ENCODE measurements at regions not wholly inside any gene's neighbourhood (a gene's known extent, or its start where the extent isn't known, plus 50 kb on each side); places are given as distances from the start of the nearest gene placed in this dataset.

GRCh38 chr4:73001885-73002284 is 67.6 kb downstream of the COX18 start:
- Histone ChIP-seq H4K20me1 (ENCODE audit: control insufficient read depth, insufficient read depth, insufficient read length) (no peaks in the 10 kb centered on the region), H4K8ac (replicated peaks; ENCODE audit: insufficient read length, low read depth, low read length) (no peak overlapping the region), H2BK20ac (ENCODE audit: low read depth, low read length, poor library complexity, severe bottlenecking) (no peak overlapping the region), H2BK15ac (ENCODE audit: low read depth, low read length) (no peak overlapping the region), H3K27ac (ENCODE audit: insufficient read length, low read depth, low read length) (no peak overlapping the region), H3K9me3 (ENCODE audit: control insufficient read depth, low read depth, low read length) (no peaks in the 10 kb centered on the region), H3K79me2 (ENCODE audit: insufficient read depth, low read length) (no peaks in the 10 kb centered on the region), H3K14ac (ENCODE audit: insufficient read depth, low read length) (no peak overlapping the region), H3K23me2 (ENCODE audit: insufficient read length, low read depth, low read length, poor library complexity, severe bottlenecking) (no peaks in the 10 kb centered on the region), H2BK5ac (ENCODE audit: insufficient read length, low read length) (no peak overlapping the region), H2AK5ac (ENCODE audit: insufficient read length, low read length) (no peak overlapping the region), H3K4me1 (ENCODE audit: insufficient read depth, low read length) (no peaks in the 10 kb centered on the region), H2AFZ (ENCODE audit: low read length) (no peak overlapping the region), H3K23ac (ENCODE audit: insufficient read length, low read depth, low read length) (no peak overlapping the region), H2BK120ac (ENCODE audit: low read depth, low read length, poor library complexity, severe bottlenecking) (no peak overlapping the region), H3K4ac (ENCODE audit: low read depth, low read length) (no peak overlapping the region), H4K91ac (ENCODE audit: insufficient read length, low read depth, low read length) (no peak overlapping the region), H3T11ph (ENCODE audit: low read length) (no peak overlapping the region), H2BK12ac (ENCODE audit: insufficient read length, low read depth, low read length) (no peak overlapping the region), H3K27me3 (ENCODE audit: insufficient read depth, low read length) (no peaks in the 10 kb centered on the region), H3K56ac (ENCODE audit: insufficient read length, low read depth, low read length) (no peak overlapping the region), H4K5ac (ENCODE audit: insufficient read length, low read depth, low read length) (no peak overlapping the region), H3K18ac (ENCODE audit: insufficient read length, low read depth, low read length) (no peak overlapping the region), H3K79me1 (ENCODE audit: insufficient read depth, low read depth, low read length, poor library complexity, severe bottlenecking) (no peaks in the 10 kb centered on the region), H3K4me2 (ENCODE audit: insufficient read depth, insufficient read length, low read length) (no peak overlapping the region), H3K9ac (ENCODE audit: extremely low read depth, insufficient read length, low read length) (no peak overlapping the region)
- Mint-ChIP-seq H3K4me1 (peaks cover 0 to 5% of the 10 kb centered on the region in 2 experiments; a peak in 2 of 4 replicates), H3K36me3 (ENCODE audit: insufficient read depth in 1 of 3, low read depth in 3 of 3) (no peaks in the 10 kb centered on the region), H3K4me3 (no peak overlapping the region), H3K27ac (no peak overlapping the region), H3K9me3 (no peaks in the 10 kb centered on the region), H3K27me3 (ENCODE audit: low read depth) (no peaks in the 10 kb centered on the region)
- DNase-seq = no peak
- no peak for TF ChIP-seq CTCF (conservative IDR thresholded peaks at IDR 0.05)
- WGBS (ENCODE audit: extremely low coverage, insufficient read length, low lambda C conversion rate) = no CpG with 5 or more reads among the region's 2 CpGs

All from H9 (cell line).